Coronary artery (tissue), 2 donors: ENCODE measurements at regions not wholly inside any gene's neighbourhood (a gene's known extent, or its start where the extent isn't known, plus 50 kb on each side); places are given as distances from the start of the nearest gene placed in this dataset.

Source experiments
- DNase-seq: peaks from one replicate; pipeline ENCODE4 v3.0.0-alpha.2; 2017; ENCODE audit warnings: low spot score
- H3K27ac ChIP-seq, 2 donors: fragments of 200-600 bp; sonication (generic); one replicate each; pipeline ENCODE4 v1.5.1; 2016 to 2019
- H3K4me3 ChIP-seq: fragments of 200-600 bp; sonication (generic); 2 replicates; pipeline ENCODE4 v1.5.1; 2016; ENCODE audit warnings: mild to moderate bottlenecking, moderate library complexity
- TF ChIP-seq, protein P1 (sequence below): fragments of 200-600 bp; sonication (generic); IDR thresholded peaks from one replicate; pipeline ENCODE4 v1.5.1; 2019; ENCODE audit warnings: antibody characterized with exemption

DNA sequence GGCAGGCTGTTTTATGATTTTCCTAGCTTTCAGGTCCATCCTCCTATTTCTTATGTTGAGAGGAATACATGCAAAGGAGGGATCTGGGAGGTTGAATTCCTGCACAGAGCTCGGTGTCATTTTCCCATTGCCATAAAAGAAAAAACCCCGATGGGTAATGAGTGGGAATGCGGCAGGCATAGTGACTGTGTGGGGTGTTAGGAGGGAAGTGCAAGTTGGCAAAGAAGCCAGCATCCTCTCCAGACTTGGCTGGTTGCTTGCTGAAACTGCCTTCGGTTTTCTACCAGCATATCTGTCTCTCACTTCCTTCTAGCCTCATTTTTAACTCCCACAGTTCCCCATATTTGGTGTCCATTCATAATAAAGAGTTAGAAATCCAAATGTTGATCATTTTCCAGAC lies 1046.1 kb downstream of the SLC6A15 start:
- Histone ChIP-seq H3K27ac (no peak overlapping the region), H3K4me3 (no peak overlapping the region)
- TF ChIP-seq, protein P1, sequence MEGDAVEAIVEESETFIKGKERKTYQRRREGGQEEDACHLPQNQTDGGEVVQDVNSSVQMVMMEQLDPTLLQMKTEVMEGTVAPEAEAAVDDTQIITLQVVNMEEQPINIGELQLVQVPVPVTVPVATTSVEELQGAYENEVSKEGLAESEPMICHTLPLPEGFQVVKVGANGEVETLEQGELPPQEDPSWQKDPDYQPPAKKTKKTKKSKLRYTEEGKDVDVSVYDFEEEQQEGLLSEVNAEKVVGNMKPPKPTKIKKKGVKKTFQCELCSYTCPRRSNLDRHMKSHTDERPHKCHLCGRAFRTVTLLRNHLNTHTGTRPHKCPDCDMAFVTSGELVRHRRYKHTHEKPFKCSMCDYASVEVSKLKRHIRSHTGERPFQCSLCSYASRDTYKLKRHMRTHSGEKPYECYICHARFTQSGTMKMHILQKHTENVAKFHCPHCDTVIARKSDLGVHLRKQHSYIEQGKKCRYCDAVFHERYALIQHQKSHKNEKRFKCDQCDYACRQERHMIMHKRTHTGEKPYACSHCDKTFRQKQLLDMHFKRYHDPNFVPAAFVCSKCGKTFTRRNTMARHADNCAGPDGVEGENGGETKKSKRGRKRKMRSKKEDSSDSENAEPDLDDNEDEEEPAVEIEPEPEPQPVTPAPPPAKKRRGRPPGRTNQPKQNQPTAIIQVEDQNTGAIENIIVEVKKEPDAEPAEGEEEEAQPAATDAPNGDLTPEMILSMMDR: no peak
- DNase-seq: no peak

DNA sequence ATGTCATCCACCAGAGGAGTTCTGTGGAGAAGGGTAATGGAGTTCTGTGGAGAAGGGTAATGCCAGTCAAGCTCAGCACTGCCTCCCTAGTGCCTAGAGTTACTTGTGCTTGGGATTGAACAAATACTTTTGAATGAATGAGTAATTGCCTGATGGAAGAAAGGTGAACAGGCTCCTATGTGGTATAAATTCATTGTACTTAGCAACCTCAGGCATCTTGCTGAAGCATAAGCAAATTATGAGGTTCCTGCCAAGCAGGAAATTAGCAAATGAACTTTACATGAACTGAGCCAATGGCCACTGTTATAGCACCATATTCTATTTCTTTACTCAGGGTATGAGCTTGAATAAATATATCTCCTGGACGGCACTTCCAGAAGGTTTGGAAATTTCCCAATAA lies 1047.2 kb downstream of the SLC6A15 start:
- TF ChIP-seq, protein P1: no peak
- Histone ChIP-seq H3K27ac (no peak overlapping the region), H3K4me3 (no peak overlapping the region)
- no peak for DNase-seq

DNA sequence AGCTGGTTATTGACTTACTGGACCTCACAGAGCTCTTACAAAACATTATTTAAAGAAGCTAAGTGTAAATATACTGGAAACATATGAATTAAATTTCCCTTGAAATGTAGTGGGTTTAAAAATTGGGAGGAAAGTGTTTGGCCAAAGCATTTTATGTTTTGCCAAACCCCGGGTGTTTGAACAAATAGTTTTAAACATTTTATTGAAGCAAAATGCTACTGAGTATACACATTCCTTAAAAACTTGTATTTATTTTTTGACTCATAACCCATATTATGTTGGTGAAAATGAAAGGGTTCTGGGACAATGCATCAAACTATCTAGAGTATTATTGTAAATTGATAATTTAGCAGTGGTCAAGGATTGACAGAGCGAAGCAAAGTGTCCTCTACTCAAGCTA lies 1048.5 kb downstream of the SLC6A15 start:
- no peak overlapping the region for H3K4me3 ChIP-seq
- H3K27ac ChIP-seq: no peak overlapping the region
- TF ChIP-seq, protein P1: no peak
- DNase-seq: no peak

DNA sequence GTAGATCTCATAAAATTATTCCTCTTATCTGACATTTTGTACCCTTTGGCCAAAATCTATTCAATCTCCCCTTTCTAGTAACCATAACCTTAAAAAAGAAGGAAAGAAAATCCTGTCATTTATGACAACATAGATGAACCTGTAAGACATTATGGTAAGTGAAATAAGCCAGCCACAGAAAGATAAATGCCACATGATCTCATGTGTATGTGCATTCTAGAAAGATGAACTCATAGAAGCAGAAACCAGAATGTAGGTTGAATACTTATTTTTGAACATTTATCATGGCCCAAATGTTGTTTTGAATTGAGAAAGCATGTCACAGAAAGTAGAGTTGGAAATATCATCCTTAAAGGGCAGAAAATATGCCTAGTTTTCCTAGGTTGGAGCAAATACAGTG lies 1053.6 kb downstream of the SLC6A15 start:
- no peak overlapping the region for H3K4me3 ChIP-seq
- H3K27ac ChIP-seq: no peak overlapping the region
- DNase-seq: no peak
- TF ChIP-seq, protein P1: no peak

DNA sequence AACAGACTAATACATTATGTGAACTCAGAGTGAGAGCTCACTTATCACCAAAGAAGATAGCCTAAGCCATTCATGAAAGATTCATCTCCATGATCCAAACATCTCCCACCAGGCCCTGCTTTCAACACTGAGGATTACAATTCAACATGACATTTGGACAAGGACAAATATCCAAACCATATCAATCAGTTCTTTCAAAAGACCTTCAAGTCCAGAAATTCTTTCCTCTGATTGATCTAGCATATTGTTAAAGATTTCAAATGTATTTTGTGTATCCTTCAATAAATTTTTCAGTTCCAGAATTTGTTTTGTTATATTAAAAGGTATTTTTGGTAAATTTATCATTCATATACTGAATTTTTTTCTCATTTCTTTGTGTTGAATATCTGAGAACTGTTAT lies 1055.8 kb downstream of the SLC6A15 start:
- no peak for DNase-seq
- H3K4me3 ChIP-seq: no peak overlapping the region
- no peak overlapping the region for H3K27ac ChIP-seq
- TF ChIP-seq, protein P1: no peak

DNA sequence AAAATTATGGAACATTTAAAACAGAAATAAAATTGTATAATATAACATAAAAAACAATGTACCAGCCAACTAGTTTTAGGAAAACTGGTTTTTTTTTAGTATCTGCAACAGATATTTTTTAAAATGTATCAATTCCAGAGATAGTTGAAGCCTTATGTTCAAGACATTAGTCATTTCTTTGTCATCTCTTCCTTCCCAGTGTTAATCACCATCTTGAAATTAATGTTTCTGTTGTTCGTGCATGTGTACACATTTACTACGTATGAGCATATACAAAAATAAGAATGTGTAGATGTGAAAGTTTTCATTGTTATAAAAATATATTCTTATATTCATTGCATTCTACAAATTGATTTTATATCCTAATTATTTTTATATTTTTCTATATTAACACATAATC lies 1062.1 kb downstream of the SLC6A15 start:
- DNase-seq: no peak
- Histone ChIP-seq H3K27ac (no peak overlapping the region), H3K4me3 (no peak overlapping the region)
- TF ChIP-seq, protein P1: no peak

DNA sequence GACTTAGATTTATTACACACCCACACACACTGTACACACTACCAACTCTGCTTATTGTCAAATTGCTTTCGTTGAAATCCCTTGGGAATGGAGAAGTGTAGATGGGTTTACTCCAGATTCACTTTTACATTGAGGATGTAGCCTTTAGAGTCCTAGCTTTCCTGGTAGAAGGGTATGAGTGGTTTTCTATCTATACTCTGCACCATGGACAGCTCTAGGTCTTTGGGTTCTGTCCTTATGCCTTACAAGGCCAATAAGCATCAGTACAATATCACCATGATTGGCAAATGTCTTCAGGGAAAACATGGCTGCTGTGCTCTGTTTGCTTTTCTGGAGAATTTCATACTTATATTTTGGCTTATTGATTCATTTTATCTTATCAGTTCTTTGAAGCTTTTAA lies 1063.9 kb downstream of the SLC6A15 start:
- Histone ChIP-seq H3K27ac (no peak overlapping the region), H3K4me3 (no peak overlapping the region)
- TF ChIP-seq, protein P1: no peak
- no peak for DNase-seq
